Activated naive CD4-positive, alpha-beta T cell treated with anti-CD3 and anti-CD28 coated beads, Interleukin-2, amount 50 U/mL, for 72 hours (primary cell): ENCODE measurements at regions not wholly inside any gene's neighbourhood (a gene's known extent, or its start where the extent isn't known, plus 50 kb on each side); places are given as distances from the start of the nearest gene placed in this dataset.
A peak's percentile ranks its signal among the peaks of the same experiment; 100 is the strongest.

Experiments used
- ATAC-seq, 2 donors: fragments of 150-1000 bp; cut with Tn5 transposase; 2 replicates each; pipeline ENCODE4 v1.10.0; 2021; ENCODE audit warnings: mild to moderate bottlenecking in 2 of 2, moderate library complexity in 2 of 2
- DNase-seq, 2 donors: peaks; one replicate each; pipeline ENCODE4 v3.0.0; 2021 to 2022; ENCODE audit warnings: low spot score in 2 of 2
- H3K27ac Mint-ChIP-seq, 2 donors: one replicate each; pipeline ENCODE4 v1.8.0; 2022; ENCODE audit warnings: mild to moderate bottlenecking in 2 of 2, mixed read lengths in 2 of 2
- H3K36me3 Mint-ChIP-seq, 2 donors: one replicate each; pipeline ENCODE4 v1.8.0; 2022; ENCODE audit warnings: mixed read lengths in 2 of 2
- H3K9me3 Mint-ChIP-seq, 2 donors: one replicate each; pipeline ENCODE4 v1.8.0; 2022; ENCODE audit warnings: mixed read lengths in 2 of 2

DNA sequence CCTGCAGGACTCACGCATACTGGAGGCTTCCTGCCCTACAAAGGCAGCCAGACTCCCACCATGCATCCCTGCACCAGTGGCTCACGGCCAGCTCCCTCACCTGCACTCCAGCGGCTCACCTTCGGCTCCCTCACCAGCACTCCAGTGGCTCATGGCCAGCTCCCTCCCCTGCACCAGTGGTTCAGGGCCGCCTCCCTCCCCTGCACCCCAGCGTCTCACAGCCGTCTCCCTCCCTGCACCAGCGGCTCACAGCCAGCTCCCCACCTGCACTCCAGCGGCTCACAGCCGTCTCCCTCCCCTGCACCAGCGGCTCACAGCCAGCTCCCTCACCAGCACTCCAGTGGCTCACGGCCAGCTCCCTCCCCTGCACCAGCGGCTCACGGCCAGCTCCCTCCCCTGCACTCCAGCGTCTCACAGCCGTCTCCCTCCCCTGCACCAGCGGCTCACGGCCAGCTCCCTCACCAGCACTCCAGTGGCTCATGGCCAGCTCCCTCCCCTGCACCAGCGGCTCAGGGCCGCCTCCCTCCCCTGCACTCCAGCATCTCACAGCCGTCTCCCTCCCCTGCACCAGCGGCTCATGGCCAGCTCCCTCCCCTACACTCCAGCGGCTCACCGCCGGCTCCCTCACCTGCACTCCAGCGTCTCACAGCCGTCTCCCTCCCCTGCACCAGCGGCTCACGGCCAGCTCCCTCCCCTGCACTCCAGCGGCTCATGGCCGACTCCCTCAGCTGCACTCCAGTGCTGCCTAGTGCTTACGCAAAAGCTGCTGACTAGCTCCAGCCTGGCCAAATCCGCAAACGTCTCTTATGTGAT is 324.5 kb downstream of the NPHP4 start:
- Mint-ChIP-seq H3K9me3 (peaks cover 4 to 5% of the 10 kb centered on the region in 2 donors), H3K36me3 (peaks cover 0 to 4% of the 10 kb centered on the region in 2 donors), H3K27ac (no peak overlapping the region)
- DNase-seq: peak in 1 of 2 donors; percentile 42
- no peak for ATAC-seq

DNA sequence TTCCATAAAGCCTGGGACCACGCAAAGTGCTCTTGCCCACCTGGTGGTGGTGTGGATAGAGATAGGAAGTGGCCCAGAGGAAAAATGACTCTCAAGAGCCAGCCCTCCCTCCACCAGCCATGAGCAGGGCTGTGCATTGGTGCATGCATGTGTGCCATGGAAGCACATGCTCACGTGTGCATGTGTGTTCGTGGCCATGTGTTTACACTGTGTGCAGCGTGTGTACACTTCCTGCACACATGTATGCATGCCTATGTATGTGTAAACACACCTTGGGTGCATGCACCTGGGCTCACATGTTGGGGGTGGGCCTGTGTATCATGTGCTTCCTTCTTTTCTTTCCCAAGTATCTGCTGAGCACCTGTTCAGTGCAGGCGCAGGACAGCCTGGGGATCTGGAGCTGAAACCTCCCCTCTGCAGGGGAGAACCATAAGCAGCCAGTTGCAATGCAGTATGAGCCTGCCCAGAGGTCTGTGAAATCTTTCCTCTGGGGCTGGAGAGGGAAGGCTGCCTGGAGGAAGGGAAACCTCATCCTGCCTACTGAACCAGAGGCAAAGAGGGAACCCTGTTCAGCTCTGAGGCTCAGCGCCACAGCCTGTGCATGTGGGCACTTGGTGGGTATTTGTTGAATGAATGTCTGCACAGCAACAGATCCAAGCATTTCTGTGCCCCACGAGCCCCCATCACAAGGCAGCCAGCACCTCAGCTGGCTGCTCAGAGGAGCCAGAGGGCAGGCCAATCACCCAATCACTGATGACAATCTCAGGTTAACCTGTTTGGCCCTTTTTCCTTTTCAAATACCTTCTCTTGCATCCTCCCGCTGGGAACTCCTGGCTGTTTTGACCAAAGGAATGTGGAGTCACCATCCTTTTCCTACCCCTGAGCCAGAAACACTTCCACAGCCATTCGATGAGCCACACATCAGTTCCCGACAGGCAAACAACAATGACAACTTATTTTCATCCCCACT is 327.0 kb downstream of the NPHP4 start:
- peak in 1 of 2 donors; percentile 37 for DNase-seq
- Mint-ChIP-seq H3K9me3 (no peaks in the 10 kb centered on the region), H3K27ac (no peak overlapping the region), H3K36me3 (no peaks in the 10 kb centered on the region)
- ATAC-seq: no peak

DNA sequence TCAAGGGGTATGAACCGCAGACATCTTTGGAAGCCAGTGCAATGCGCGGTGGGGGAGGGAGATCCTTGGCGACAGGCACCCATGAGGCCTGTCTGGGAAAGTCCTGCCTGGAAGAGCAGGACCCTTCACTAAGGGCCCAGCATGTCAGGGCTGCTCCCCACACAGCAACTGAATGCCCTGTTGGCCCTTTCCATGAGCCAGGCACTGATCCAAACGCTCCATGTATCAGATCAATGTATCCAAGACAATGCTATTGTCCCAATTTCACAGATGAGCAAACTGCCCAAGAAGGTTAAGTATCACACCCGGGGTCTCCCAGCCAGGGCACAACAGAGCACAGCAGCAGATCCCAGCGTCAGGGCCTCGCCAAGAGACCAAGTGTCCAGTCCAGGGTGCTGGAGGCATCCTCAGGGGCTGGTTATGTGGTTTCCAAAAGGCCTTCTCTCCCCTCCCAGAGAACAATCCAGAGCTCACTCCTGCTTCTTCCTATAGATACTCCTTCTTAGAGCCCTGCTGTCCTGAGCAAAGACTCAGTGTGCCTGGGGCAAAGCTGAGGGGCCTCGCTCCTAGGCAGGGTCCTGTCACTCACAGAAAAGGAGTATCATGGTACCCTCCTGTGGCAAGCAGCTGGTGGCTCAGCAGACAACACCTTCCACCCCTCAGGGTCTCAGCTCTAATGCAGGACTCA is 328.0 kb downstream of the NPHP4 start:
- Mint-ChIP-seq H3K36me3 (no peaks in the 10 kb centered on the region), H3K9me3 (no peaks in the 10 kb centered on the region), H3K27ac (no peak overlapping the region)
- no peak for ATAC-seq
- peak in 1 of 2 donors; percentile 44 for DNase-seq

DNA sequence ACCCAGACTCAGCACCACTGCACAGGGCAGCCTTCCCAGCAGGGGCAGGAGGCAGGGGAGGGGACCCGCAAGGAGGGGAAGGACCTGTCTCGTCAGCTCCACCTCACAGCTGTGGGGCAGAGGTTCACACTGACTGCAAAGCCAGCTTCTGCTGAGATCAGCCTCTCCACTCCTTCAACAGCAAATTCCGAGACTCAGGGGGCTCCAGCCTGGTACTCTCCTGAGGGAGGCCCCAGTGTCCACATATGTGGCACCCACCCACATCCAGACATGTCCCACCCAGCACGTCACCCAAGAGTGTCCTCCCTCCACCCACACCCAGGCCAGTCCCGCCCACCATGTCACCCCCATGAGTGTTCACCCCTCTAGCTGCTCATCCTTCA is 329.5 kb downstream of the NPHP4 start:
- Mint-ChIP-seq H3K27ac (no peak overlapping the region), H3K9me3 (no peaks in the 10 kb centered on the region), H3K36me3 (no peaks in the 10 kb centered on the region)
- DNase-seq (peak in 1 of 2 donors; percentile 44), ATAC-seq (no peak)

DNA sequence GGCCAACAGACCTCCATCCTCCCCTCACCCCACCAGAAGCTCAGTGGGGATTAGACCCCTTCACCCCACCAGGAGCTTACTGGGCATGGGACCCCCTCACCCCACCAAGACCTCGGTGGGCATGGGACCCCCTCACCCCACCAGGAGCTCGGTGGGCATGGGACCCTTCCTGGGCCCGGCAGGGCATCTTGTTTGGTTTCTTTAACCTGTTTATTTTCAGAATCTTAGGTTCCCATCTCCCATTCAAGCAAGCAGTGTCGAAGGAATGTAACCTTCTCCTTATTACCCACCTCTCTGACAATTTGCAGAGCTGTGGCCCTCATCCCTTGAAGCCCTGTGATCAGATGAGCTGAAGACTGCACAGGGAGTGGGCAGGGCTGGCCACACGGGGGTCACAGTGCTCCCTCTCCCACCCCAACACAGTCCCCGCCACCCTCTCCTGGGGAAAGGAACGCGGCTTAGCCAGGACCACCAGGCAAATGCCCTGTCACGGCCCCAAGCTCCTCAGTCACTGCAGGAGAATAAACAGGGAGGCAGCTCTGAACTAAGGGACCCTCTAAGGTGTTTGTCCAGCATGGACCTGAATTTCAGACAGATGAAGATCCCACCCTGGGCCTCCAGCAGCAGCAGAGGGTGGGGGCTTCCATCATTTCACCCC is 330.0 kb downstream of the NPHP4 start:
- Mint-ChIP-seq H3K36me3 (no peaks in the 10 kb centered on the region), H3K27ac (no peak overlapping the region), H3K9me3 (no peaks in the 10 kb centered on the region)
- no peak for ATAC-seq
- peak in 1 of 2 donors; percentile 28 for DNase-seq

DNA sequence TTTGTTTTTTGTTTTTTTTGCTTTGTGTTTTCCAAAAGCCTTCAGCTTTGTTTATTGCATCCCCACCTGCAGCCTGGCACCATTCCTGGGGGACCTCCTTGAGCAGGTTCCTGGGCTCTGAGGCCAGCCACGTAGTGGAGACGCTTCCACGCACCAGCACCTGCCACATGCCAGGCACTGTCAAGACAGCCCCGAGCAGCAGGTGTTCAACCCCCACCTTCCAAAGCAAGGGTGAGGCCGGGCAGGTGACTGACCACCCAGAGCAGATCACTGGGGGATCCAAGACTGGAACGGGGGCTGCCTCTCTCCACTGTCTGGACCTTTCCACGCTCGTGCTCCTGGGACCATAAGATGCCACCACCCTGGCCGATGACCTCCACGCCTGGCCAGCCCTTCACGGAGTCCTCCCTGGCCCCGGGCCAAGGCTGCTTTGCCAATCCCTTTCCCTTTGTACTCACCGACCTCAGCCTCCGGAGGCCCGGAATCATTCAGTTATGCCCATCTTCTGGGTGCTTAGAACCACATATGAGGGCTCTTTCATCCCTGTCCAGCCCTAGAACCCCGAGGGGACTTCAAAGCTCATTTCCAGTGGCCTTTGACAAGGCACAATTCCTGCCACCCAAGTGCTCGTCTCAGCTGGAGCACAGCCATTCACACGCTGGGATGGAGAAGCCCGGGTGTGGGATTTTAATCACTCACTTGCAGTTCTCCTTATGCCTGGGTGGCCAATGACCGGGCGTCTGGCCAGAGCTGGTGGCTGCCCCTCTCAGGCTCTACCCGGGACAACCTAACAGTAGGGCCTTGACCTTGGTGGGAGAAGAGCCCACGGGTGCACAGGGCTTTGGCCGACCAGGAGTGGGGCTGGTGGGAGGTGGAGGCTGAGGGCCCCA is 330.8 kb downstream of the NPHP4 start:
- no peaks in the 10 kb centered on the region for H3K9me3 Mint-ChIP-seq
- H3K36me3 Mint-ChIP-seq: no peaks in the 10 kb centered on the region
- DNase-seq: peak in 1 of 2 donors; percentile 50
- ATAC-seq: no peak
- H3K27ac Mint-ChIP-seq: no peak overlapping the region

DNA sequence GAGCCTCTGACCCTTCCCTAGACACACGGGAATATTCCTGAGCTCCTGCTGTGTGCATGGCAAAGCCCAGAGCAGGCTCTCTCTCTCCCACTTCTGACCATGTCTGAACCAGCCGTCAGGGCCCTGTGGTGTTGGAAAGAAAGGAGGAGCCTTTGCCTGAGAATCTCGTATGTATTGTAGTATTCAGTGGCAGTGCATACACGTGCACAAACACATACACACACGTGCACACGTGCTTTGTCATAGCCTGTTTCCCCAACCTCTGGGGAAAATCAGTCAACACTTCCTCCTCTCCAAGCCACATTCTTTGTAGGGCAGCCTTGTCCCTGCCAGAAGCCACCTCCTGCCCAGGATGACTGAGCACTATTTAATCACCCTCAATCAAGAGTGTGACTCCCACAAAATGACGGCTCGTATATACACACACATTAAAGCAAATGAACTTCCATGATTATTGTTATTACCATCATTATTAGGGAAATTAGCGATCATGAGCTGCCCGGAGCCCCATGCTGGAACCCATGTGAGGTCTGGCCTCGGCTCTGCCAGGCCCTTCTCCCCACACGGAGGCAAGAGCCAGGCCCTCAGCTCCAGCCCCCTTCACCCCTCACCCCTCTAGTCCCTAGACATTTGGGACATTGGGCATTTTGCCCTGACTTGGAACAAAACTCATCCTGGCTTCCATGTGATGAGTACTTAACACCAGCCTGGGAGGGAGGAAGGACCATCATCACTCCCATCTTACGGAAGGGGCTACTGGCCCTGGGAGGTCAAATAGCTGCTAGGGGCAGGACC is 331.9 kb downstream of the NPHP4 start:
- H3K36me3 Mint-ChIP-seq: no peaks in the 10 kb centered on the region
- no peak for ATAC-seq

DNA sequence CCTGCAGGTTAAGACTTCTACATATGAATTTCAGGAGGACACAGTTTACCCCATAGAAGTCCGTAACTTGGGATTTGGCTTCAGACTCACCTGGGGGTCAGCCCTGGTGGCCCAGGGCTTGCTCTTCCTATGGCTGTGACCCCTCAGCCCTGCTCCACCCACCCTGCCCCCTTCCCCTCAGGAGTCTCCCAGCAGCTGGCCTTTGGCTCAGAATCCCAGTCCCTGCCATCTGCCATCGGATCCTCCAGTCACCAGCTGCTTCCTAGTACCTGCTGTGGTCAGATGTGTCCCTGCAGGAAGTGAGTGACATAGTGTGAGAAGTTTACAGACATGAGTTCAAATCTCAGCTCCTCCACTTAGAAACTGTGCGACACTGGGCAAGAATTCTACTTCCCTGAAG is 332.6 kb downstream of the NPHP4 start:
- H3K27ac Mint-ChIP-seq: no peak overlapping the region
- ATAC-seq: no peak
- H3K36me3 Mint-ChIP-seq: no peaks in the 10 kb centered on the region
- DNase-seq: no peak
- peaks cover 0 to 5% of the 10 kb centered on the region in 2 donors for H3K9me3 Mint-ChIP-seq

More for the DNA sequence above, 331.9 kb downstream of the NPHP4 start:
- Mint-ChIP-seq H3K9me3 (peaks cover 0 to 5% of the 10 kb centered on the region in 2 donors), H3K27ac (no peak overlapping the region)
- peak in 1 of 2 donors; percentile 23 for DNase-seq

DNA sequence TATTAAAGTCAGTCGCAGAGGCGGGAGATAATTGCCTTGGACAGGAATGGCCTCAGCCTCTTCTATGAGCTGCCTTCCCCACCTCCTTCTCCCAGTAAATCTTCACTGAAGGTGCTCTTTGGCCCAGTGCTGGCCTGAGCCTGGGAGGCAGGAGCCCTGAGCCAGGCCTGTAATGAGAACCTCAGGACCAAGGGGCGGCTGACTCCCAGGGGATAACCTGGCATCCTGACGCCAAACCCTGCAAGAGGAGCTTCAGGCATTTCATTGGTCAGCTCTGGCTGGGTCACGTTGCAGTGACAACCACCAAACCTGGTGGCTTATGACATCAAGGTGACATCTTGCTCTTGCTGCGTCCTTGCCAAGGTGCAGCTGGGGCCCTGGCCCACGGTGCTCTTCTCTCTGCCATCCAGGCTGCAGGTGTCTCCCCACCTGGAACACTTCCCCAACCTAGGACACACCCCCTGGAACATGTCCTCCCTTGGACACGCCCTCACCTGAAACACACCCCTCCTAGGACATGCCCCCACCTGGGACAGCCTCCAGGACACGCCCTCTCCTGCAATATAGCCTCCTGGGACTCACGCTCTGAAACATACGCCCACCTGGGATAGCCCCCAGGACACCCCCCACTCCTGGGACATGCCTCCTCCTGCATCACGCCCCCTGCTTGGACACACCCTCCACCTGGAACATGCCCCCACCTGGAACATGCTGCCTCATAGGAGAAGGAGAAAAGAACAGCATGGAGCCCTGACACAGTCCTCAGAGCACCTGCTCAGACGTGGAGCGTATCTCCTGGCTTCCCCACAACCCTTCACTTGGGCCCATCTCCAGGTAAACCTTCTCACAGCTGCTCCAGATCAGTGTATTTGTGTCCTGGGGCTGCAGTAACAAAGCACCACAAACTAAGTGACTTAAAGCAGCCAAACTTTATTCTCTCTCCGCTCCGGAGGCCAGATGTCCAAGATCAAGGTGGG is 333.6 kb downstream of the NPHP4 start:
- Mint-ChIP-seq H3K36me3 (no peaks in the 10 kb centered on the region), H3K27ac (no peak overlapping the region), H3K9me3 (peaks cover 4 to 8% of the 10 kb centered on the region in 2 donors)
- no peak for ATAC-seq
- DNase-seq: peak in 1 of 2 donors; percentile 23

DNA sequence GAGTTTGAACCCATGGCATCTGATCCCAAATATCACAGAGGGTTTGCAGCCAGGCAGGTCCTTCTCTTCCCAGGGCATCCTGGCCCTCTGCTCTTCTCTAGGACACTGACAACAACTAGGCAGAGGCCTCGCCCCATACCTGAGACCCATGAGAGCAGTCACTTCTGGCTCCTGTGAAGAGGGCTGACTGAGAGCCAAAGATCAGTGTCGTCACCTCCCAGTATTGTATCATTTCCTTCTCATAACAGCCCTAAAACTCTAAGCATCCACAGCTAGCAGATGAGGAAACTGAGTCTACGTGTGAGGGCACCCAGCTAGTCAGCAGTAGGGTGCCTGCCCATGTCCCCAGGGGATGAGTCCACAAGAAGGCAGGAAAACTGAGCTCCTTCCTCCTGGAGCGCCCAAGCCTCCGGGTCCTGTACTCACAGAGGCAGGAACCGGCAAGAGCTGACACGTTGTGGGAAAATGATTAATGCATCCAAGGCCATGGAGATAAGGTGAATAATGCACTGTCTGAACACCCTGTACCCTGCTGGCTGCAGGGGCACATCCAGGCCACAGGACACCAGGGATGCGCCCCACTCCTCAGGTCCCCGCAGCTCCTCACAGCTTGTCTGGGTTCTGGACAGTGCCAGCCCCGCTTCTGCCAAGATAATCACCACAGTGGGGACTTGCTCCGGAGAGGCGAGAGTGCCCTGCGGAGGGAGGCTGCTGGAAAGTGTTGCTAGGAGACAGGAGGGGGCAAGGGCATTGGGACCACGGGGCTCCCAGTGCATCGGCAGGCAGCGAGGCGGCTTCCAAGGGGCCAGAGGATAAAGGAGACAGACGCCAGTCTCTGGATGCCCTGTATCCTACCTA is 340.0 kb downstream of the NPHP4 start:
- Mint-ChIP-seq H3K9me3 (peaks cover 4 to 8% of the 10 kb centered on the region in 2 donors), H3K27ac (no peak overlapping the region), H3K36me3 (no peaks in the 10 kb centered on the region)
- ATAC-seq (no peak), DNase-seq (peak in 1 of 2 donors; percentile 34)

DNA sequence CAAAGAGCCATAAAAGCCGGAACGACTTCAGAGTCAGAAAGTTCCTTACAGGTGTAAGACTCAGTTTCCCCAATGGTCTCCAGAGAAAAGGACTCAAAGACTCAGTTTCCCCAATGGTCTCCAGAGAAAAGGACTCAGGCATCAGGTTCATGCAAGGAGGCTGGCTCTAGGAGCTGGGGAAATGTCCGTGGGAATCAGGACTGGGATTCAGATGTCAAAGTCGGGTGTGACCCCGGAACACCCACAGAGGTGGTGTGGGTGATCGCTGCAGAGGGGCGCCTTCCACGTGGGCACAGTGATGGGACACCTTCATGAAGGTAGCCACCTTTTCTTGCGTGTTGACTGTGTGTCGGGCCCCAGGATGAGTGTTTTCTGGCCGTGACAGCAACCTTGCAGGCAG is 340.8 kb downstream of the NPHP4 start:
- no peak for DNase-seq
- H3K9me3 Mint-ChIP-seq: peaks cover 6 to 8% of the 10 kb centered on the region in 2 donors
- no peak overlapping the region for H3K27ac Mint-ChIP-seq
- no peaks in the 10 kb centered on the region for H3K36me3 Mint-ChIP-seq
- ATAC-seq: no peak

DNA sequence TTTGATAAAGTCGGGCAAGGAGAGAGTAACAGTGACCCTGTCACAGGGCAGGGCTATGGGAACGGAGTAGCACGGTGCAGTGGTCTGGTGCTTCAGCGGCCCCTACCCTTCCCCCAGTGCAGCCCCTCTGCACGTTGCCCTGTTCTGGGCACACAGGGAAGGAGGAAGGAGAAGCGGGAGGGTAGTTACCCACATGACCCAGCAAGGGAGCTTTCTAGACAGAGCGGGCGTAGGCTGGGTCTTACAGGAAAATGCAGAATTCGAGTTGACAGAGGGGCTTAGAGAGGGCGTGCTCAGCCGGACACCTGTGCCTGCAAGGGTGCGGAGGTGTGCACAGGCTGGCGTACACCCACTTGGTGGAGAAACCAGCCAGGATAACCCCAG is 341.2 kb downstream of the NPHP4 start:
- no peak for ATAC-seq
- Mint-ChIP-seq H3K36me3 (no peaks in the 10 kb centered on the region), H3K27ac (no peak overlapping the region), H3K9me3 (peaks cover 8% of the 10 kb centered on the region in 2 donors)
- peak in 1 of 2 donors; percentile 31 for DNase-seq
